SH-SY5Y (cell line): ENCODE measurements at regions not wholly inside any gene's neighbourhood (a gene's known extent, or its start where the extent isn't known, plus 50 kb on each side); places are given as distances from the start of the nearest gene placed in this dataset.

Experiments used
- GATA2 ChIP-seq: IDR thresholded peaks from 2 replicates; pipeline ENCODE4 v1.6.1; 2011; ENCODE audit warnings: mild to moderate bottlenecking, low read depth, low read length
- GATA3 ChIP-seq: IDR thresholded peaks from 2 replicates; pipeline ENCODE4 v1.6.1; 2011; ENCODE audit warnings: low read depth, mild to moderate bottlenecking, low read length, moderate library complexity

DNA sequence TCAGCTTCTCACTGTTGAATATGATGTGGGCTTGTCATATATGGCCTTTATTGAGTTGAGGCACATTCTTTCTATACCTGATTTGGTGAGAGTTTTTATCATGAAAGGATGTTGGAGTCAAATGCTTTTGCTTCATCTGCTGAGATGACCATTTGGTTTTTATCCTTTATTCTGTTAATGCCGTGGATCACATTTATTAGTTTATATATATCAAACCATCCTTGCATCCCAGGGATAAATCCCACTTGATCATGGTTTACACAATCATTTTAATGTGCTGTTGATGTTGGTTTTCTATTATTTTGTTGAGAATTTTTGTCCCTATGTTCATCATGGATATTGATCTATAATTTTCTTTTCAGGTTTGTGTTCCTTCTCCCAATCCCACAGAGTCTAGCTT lies 67.0 kb downstream of the EBLN1 start:
- TF ChIP-seq GATA2 (no peak), GATA3 (no peak)
